Gastrocnemius medialis (tissue), 4 donors: ENCODE measurements at regions not wholly inside any gene's neighbourhood (a gene's known extent, or its start where the extent isn't known, plus 50 kb on each side); places are given as distances from the start of the nearest gene placed in this dataset.
"Not testable (repeated sequence)": the region's sequence is repeated elsewhere in the genome, so short reads cannot be mapped to it uniquely, and the experiment has no call there.

ENCODE experiments used
- CTCF ChIP-seq, 5 experiments: fragments of 450-650 bp in 3 of 5; fragments of 200-600 bp in 2 of 5; sonication (generic) in 2 of 5; IDR thresholded peaks in 4 of 5; conservative IDR thresholded peaks in 1 of 5; 1 replicate in 4 of 5; 2 replicates in 1 of 5; pipeline ENCODE4 v1.5.1; 2016 to 2019; ENCODE audit warnings: antibody characterized with exemption in 5 of 5, mild to moderate bottlenecking in 3 of 5, moderate library complexity in 3 of 5
- POLR2A ChIP-seq, 2 donors: fragments of 450-650 bp; IDR thresholded peaks; one replicate each; pipeline ENCODE4 v1.6.1; 2017; ENCODE audit warnings: antibody characterized with exemption in 2 of 2, mild to moderate bottlenecking in 2 of 2, moderate library complexity in 2 of 2

GRCh38 chr3:152774230-152774629 lies 60.7 kb upstream of the P2RY1 start:
- TF ChIP-seq CTCF (IDR thresholded peaks at IDR 0.05 in 4 of 5, conservative IDR thresholded peaks at IDR 0.05 in 1 of 5); POLR2A (IDR thresholded peaks at IDR 0.05): not testable (repeated sequence)
